ENCODE measurements at regions not wholly inside any gene's neighbourhood (a gene's known extent, or its start where the extent isn't known, plus 50 kb on each side); places are given as distances from the start of the nearest gene placed in this dataset.

- TF ChIP-seq CTCF (IDR thresholded peaks at IDR 0.05): no peak
- TF ChIP-seq POLR2A (IDR thresholded peaks at IDR 0.05): no peak
Observed at GRCh38 chr14:51540364-51540763, 111.3 kb upstream of the FRMD6 start.

Data from adrenal gland (tissue), 5 donors.